SK-N-SH (cell line): ENCODE measurements at regions not wholly inside any gene's neighbourhood (a gene's known extent, or its start where the extent isn't known, plus 50 kb on each side); places are given as distances from the start of the nearest gene placed in this dataset.

Experiments used
- CTCF ChIP-seq: fragments of 200-600 bp; sonication (generic); IDR thresholded peaks from 2 replicates; pipeline ENCODE4 v1.6.1; 2017; ENCODE audit warnings: antibody characterized with exemption, mild to moderate bottlenecking, moderate library complexity
- POLR2AphosphoS5 ChIP-seq: IDR thresholded peaks from 2 replicates; pipeline ENCODE4 v1.6.1; 2012; ENCODE audit warnings: low read depth, low read length
- RAD21 ChIP-seq: IDR thresholded peaks from 2 replicates; pipeline ENCODE4 v1.6.1; 2012; ENCODE audit warnings: mild to moderate bottlenecking, low read length
- USF2 ChIP-seq: fragments of 150-350 bp; IDR thresholded peaks from 2 replicates; pipeline ENCODE4 v1.6.1; 2017; ENCODE audit warnings: antibody characterized with exemption, low read length, low read depth, borderline replicate concordance

GRCh38 chr9:119443179-119443578, 73.9 kb upstream of the BRINP1 start:
- TF ChIP-seq CTCF: no peak
- TF ChIP-seq POLR2AphosphoS5: no peak
- no peak for TF ChIP-seq RAD21
- no peak for TF ChIP-seq USF2
